ENCODE measurements at regions not wholly inside any gene's neighbourhood (a gene's known extent, or its start where the extent isn't known, plus 50 kb on each side); places are given as distances from the start of the nearest gene placed in this dataset.

DNA sequence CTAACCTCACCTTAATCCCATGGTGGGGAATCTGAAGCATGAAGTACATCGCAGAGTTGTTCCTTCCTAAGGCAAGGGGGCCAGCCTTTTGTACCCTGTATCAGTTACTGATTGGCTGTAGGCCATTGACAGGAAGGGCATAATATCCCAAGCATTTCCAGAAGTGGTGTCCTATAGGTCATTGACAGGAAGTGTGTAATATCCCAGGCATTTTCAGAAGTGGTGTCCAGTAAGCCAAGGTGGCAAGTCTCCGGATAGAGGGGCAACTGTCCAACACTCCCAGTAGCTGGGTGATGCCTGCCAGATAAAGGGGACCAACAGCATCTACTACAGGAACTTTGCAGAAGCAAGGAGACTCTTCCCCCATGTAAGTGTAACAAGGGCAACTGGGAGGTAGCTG, 52.1 kb upstream of the MYRIP start:
- TF ChIP-seq, protein P1, sequence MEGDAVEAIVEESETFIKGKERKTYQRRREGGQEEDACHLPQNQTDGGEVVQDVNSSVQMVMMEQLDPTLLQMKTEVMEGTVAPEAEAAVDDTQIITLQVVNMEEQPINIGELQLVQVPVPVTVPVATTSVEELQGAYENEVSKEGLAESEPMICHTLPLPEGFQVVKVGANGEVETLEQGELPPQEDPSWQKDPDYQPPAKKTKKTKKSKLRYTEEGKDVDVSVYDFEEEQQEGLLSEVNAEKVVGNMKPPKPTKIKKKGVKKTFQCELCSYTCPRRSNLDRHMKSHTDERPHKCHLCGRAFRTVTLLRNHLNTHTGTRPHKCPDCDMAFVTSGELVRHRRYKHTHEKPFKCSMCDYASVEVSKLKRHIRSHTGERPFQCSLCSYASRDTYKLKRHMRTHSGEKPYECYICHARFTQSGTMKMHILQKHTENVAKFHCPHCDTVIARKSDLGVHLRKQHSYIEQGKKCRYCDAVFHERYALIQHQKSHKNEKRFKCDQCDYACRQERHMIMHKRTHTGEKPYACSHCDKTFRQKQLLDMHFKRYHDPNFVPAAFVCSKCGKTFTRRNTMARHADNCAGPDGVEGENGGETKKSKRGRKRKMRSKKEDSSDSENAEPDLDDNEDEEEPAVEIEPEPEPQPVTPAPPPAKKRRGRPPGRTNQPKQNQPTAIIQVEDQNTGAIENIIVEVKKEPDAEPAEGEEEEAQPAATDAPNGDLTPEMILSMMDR (conservative IDR thresholded peaks at IDR 0.05): no peak
- no peak overlapping the region for H3K27ac ChIP-seq
